ENCODE measurements at regions not wholly inside any gene's neighbourhood (a gene's known extent, or its start where the extent isn't known, plus 50 kb on each side); places are given as distances from the start of the nearest gene placed in this dataset.

DNA sequence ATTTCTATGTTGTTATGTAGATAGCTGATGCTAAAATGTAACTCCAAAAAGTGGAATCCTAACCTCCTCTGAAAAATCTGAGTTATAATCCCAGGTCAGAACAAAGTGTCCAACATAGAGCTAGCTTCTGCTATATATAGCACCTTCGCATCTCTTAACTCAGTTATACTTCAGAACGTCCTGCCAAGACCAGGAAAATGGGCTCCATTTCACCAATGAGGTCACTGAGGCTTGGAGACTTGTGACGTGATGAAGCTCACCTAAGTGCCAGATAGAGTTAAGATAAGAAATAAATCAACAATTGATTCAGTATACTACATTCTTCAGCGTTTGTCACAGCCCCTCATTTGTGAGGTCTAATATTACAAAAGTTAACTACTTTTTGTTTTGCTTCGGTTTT, 88.8 kb downstream of the KCTD12 start:
- no peak overlapping the region for H3K4me2 ChIP-seq (ENCODE audit: low read length)

GRCh38 chr13:76796851-76797250, 89.4 kb downstream of the KCTD12 start:
- Histone ChIP-seq H3K9me3 (ENCODE audit: insufficient read depth, low read length) (no peaks in the 10 kb centered on the region), H3K36me3 (replicated peaks; ENCODE audit: low read depth, low read length) (no peaks in the 10 kb centered on the region), H3K27me3 (ENCODE audit: low read depth, low read length) (no peaks in the 10 kb centered on the region), H3K4me3 (ENCODE audit: low read length) (no peak overlapping the region), H3K4me2 (ENCODE audit: low read length) (no peak overlapping the region), H3K27ac (ENCODE audit: low read length) (no peak overlapping the region), H2AFZ (ENCODE audit: low read depth, low read length) (no peak overlapping the region), H3K9ac (ENCODE audit: low read length) (no peak overlapping the region), H4K20me1 (ENCODE audit: insufficient read depth, low read length) (no peaks in the 10 kb centered on the region), H3K79me2 (ENCODE audit: low read length) (no peaks in the 10 kb centered on the region), H3K4me1 (ENCODE audit: low read length) (no peaks in the 10 kb centered on the region)
- TF ChIP-seq, protein P1, sequence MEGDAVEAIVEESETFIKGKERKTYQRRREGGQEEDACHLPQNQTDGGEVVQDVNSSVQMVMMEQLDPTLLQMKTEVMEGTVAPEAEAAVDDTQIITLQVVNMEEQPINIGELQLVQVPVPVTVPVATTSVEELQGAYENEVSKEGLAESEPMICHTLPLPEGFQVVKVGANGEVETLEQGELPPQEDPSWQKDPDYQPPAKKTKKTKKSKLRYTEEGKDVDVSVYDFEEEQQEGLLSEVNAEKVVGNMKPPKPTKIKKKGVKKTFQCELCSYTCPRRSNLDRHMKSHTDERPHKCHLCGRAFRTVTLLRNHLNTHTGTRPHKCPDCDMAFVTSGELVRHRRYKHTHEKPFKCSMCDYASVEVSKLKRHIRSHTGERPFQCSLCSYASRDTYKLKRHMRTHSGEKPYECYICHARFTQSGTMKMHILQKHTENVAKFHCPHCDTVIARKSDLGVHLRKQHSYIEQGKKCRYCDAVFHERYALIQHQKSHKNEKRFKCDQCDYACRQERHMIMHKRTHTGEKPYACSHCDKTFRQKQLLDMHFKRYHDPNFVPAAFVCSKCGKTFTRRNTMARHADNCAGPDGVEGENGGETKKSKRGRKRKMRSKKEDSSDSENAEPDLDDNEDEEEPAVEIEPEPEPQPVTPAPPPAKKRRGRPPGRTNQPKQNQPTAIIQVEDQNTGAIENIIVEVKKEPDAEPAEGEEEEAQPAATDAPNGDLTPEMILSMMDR (IDR thresholded peaks at IDR 0.05; ENCODE audit: low read depth, low read length), result no peak
- no peak for TF ChIP-seq EZH2phosphoT487 (IDR thresholded peaks at IDR 0.05; ENCODE audit: low read depth)

More for the DNA sequence above, 88.8 kb downstream of the KCTD12 start:
- Histone ChIP-seq H2AFZ (ENCODE audit: low read depth, low read length) (no peak overlapping the region), H3K79me2 (ENCODE audit: low read length) (no peaks in the 10 kb centered on the region), H3K36me3 (replicated peaks; ENCODE audit: low read depth, low read length) (no peaks in the 10 kb centered on the region), H3K9me3 (ENCODE audit: insufficient read depth, low read length) (no peaks in the 10 kb centered on the region), H3K4me1 (ENCODE audit: low read length) (no peaks in the 10 kb centered on the region), H3K27ac (ENCODE audit: low read length) (no peak overlapping the region), H4K20me1 (ENCODE audit: insufficient read depth, low read length) (no peaks in the 10 kb centered on the region), H3K27me3 (ENCODE audit: low read depth, low read length) (no peaks in the 10 kb centered on the region), H3K9ac (ENCODE audit: low read length) (no peak overlapping the region), H3K4me3 (ENCODE audit: low read length) (no peak overlapping the region)
- TF ChIP-seq EZH2phosphoT487 (IDR thresholded peaks at IDR 0.05; ENCODE audit: low read depth), result no peak
- TF ChIP-seq, protein P1 (IDR thresholded peaks at IDR 0.05; ENCODE audit: low read depth, low read length), result no peak

- no peak overlapping the region for H3K4me3 ChIP-seq (ENCODE audit: low read length)
- TF ChIP-seq, protein P1 (IDR thresholded peaks at IDR 0.05; ENCODE audit: low read depth, low read length), result no peak
- TF ChIP-seq EZH2phosphoT487 (IDR thresholded peaks at IDR 0.05; ENCODE audit: low read depth), result no peak
- H3K9me3 ChIP-seq (ENCODE audit: insufficient read depth, low read length), result no peaks in the 10 kb centered on the region
- H3K27me3 ChIP-seq (ENCODE audit: low read depth, low read length), result no peaks in the 10 kb centered on the region
- no peaks in the 10 kb centered on the region for H4K20me1 ChIP-seq (ENCODE audit: insufficient read depth, low read length)
- H3K79me2 ChIP-seq (ENCODE audit: low read length), result no peaks in the 10 kb centered on the region
- no peak overlapping the region for H3K4me2 ChIP-seq (ENCODE audit: low read length)
- no peak overlapping the region for H2AFZ ChIP-seq (ENCODE audit: low read depth, low read length)
- H3K27ac ChIP-seq (ENCODE audit: low read length), result no peak overlapping the region
- H3K9ac ChIP-seq (ENCODE audit: low read length), result no peak overlapping the region
- H3K4me1 ChIP-seq (ENCODE audit: low read length), result no peaks in the 10 kb centered on the region
- no peaks in the 10 kb centered on the region for H3K36me3 ChIP-seq (replicated peaks; ENCODE audit: low read depth, low read length)
These were observed 90.2 kb downstream of the KCTD12 start for GRCh38 chr13:76795701-76796695.

DNA sequence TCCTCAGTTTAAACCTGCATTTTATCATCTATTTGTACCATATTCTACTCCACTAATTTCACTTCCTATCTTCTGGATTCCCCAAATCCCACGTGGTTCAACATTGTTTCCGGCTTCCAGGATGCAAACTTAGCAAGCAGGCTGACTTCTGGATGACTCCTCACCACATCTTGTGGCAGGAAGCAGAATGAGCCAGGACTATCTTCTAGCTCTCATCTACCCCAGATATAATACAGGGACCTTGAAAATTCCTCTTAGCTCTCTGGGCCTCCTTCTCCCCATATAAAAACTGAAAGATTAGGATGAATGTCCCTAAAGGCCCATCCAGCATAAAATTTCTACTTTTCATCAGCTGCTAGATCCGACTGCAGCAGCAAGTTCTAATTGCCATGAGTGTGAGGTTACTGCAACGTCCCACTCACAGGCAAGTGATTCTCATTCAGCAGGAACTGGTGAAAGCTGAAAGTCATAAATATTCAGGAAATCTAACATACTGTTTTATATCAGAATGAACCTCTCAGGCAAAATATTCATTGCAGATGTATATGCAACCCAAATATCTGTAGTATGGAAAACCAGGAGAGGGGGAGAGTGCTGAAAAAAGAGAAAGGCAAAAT, 93.4 kb downstream of the KCTD12 start:
- no peak for TF ChIP-seq EZH2phosphoT487 (IDR thresholded peaks at IDR 0.05; ENCODE audit: low read depth)
- TF ChIP-seq, protein P1 (IDR thresholded peaks at IDR 0.05; ENCODE audit: low read depth, low read length), result no peak
- no peaks in the 10 kb centered on the region for H3K4me1 ChIP-seq (ENCODE audit: low read length)
- H3K9me3 ChIP-seq (ENCODE audit: insufficient read depth, low read length), result no peaks in the 10 kb centered on the region
- H4K20me1 ChIP-seq (ENCODE audit: insufficient read depth, low read length), result no peaks in the 10 kb centered on the region
- H3K36me3 ChIP-seq (replicated peaks; ENCODE audit: low read depth, low read length), result no peaks in the 10 kb centered on the region
- no peak overlapping the region for H2AFZ ChIP-seq (ENCODE audit: low read depth, low read length)
- H3K27ac ChIP-seq (ENCODE audit: low read length), result no peak overlapping the region
- no peaks in the 10 kb centered on the region for H3K79me2 ChIP-seq (ENCODE audit: low read length)
- no peak overlapping the region for H3K4me3 ChIP-seq (ENCODE audit: low read length)
- no peaks in the 10 kb centered on the region for H3K27me3 ChIP-seq (ENCODE audit: low read depth, low read length)
- H3K9ac ChIP-seq (ENCODE audit: low read length), result no peak overlapping the region
- H3K4me2 ChIP-seq (ENCODE audit: low read length), result no peak overlapping the region
